HG02642 (cell line): ENCODE measurements at regions not wholly inside any gene's neighbourhood (a gene's known extent, or its start where the extent isn't known, plus 50 kb on each side); places are given as distances from the start of the nearest gene placed in this dataset.
"Not testable (repeated sequence)": the region's sequence is repeated elsewhere in the genome, so short reads cannot be mapped to it uniquely, and the experiment has no call there.

Experiments used
- ATAC-seq: cut with Tn5 transposase; IDR thresholded peaks from one replicate; pipeline ENCODE4 v1.9.1; 2021; ENCODE audit warnings: mild to moderate bottlenecking; ENCODE audit not compliant: unreplicated experiment, poor library complexity

- not testable (repeated sequence) for ATAC-seq
These were observed 54.0 kb upstream of the WWC2 start for GRCh38 chr4:183044924-183045640.

GRCh38 chr4:183038436-183038835 is 60.6 kb upstream of the WWC2 start:
- ATAC-seq: no peak

GRCh38 chr4:183035726-183036415 is 63.2 kb upstream of the WWC2 start:
- no peak for ATAC-seq

GRCh38 chr4:183035256-183035655 is 63.8 kb upstream of the WWC2 start:
- no peak for ATAC-seq

GRCh38 chr4:183030823-183031222 is 68.2 kb upstream of the WWC2 start:
- no peak for ATAC-seq

- ATAC-seq: no peak
These were observed 68.7 kb upstream of the WWC2 start for GRCh38 chr4:183030309-183030708.

GRCh38 chr4:183029365-183029764 is 69.7 kb upstream of the WWC2 start:
- no peak for ATAC-seq

GRCh38 chr4:183026701-183027100 is 72.4 kb upstream of the WWC2 start:
- ATAC-seq: no peak

- no peak for ATAC-seq
These were observed 76.4 kb upstream of the WWC2 start for GRCh38 chr4:183022617-183023016.

- no peak for ATAC-seq
These were observed 81.1 kb upstream of the WWC2 start for GRCh38 chr4:183017962-183018361.

- no peak for ATAC-seq
These were observed 84.5 kb upstream of the WWC2 start for GRCh38 chr4:183014361-183015084.

GRCh38 chr4:183013730-183014002 is 85.4 kb upstream of the WWC2 start:
- ATAC-seq: no peak

- ATAC-seq: no peak
These were observed 86.0 kb upstream of the WWC2 start for GRCh38 chr4:183012879-183013729.

GRCh38 chr4:183011213-183011907 is 87.7 kb upstream of the WWC2 start:
- no peak for ATAC-seq

- ATAC-seq: no peak
These were observed 90.6 kb upstream of the WWC2 start for GRCh38 chr4:183008492-183008891.

- ATAC-seq: not testable (repeated sequence)
These were observed 87.2 kb upstream of the DCTD start for GRCh38 chr4:183004370-183004769.

- no peak for ATAC-seq
These were observed 77.0 kb upstream of the DCTD start for GRCh38 chr4:182994171-182994570.

GRCh38 chr4:182978152-182978827 is 61.1 kb upstream of the DCTD start:
- ATAC-seq: peak; percentile 82

- ATAC-seq: peak; percentile 63
These were observed 58.6 kb upstream of the DCTD start for GRCh38 chr4:182975806-182976205.

- ATAC-seq: no peak
These were observed 56.8 kb upstream of the DCTD start for GRCh38 chr4:182973941-182974340.
